ENCODE measurements at regions not wholly inside any gene's neighbourhood (a gene's known extent, or its start where the extent isn't known, plus 50 kb on each side); places are given as distances from the start of the nearest gene placed in this dataset.
"Not testable (repeated sequence)": the region's sequence is repeated elsewhere in the genome, so short reads cannot be mapped to it uniquely, and the experiment has no call there.

DNA sequence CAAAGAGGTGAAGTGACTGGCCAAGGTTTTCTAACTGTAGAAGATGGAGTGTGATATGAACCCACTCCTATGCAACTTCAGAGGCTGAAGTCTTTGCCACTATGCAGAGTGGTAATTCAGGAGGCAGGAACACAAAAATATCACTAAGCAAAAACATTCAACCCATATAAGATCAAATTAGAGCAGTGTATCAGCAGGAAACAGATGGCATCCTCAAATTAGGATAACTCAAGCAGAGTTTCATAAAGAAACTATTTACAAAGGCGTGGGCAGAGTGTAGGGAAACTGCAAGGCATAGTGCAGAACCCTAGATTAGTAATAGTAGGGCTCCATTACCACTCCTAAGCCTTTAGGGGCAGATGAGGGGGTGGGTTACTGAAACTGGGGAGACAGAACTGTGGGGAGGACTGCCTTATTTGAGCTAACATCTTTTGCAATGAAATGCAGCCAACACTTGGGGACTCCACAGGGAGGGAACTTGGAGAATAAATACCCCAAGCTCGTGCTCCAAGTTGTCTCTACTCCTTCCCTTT lies 72.2 kb downstream of the PTTG1 start:
- Histone ChIP-seq H3K36me3 (ENCODE audit: low read depth) (no peaks in the 10 kb centered on the region), H3K9me3 (ENCODE audit: severe bottlenecking) (no peaks in the 10 kb centered on the region), H3K4me3 (ENCODE audit: severe bottlenecking) (no peak overlapping the region), H3K27me3 (ENCODE audit: insufficient read depth, poor library complexity, severe bottlenecking) (no peaks in the 10 kb centered on the region), H3K27ac (ENCODE audit: poor library complexity, severe bottlenecking) (no peak overlapping the region), H3K4me1 (ENCODE audit: insufficient read depth, poor library complexity, severe bottlenecking) (peaks cover 7% of the 10 kb centered on the region)
- no peak for DNase-seq (ENCODE audit: low spot score)
- ATAC-seq (ENCODE audit: low read depth): no peak
- TF ChIP-seq, protein P1, sequence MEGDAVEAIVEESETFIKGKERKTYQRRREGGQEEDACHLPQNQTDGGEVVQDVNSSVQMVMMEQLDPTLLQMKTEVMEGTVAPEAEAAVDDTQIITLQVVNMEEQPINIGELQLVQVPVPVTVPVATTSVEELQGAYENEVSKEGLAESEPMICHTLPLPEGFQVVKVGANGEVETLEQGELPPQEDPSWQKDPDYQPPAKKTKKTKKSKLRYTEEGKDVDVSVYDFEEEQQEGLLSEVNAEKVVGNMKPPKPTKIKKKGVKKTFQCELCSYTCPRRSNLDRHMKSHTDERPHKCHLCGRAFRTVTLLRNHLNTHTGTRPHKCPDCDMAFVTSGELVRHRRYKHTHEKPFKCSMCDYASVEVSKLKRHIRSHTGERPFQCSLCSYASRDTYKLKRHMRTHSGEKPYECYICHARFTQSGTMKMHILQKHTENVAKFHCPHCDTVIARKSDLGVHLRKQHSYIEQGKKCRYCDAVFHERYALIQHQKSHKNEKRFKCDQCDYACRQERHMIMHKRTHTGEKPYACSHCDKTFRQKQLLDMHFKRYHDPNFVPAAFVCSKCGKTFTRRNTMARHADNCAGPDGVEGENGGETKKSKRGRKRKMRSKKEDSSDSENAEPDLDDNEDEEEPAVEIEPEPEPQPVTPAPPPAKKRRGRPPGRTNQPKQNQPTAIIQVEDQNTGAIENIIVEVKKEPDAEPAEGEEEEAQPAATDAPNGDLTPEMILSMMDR (IDR thresholded peaks at IDR 0.05; ENCODE audit: poor library complexity, severe bottlenecking): no peak

DNA sequence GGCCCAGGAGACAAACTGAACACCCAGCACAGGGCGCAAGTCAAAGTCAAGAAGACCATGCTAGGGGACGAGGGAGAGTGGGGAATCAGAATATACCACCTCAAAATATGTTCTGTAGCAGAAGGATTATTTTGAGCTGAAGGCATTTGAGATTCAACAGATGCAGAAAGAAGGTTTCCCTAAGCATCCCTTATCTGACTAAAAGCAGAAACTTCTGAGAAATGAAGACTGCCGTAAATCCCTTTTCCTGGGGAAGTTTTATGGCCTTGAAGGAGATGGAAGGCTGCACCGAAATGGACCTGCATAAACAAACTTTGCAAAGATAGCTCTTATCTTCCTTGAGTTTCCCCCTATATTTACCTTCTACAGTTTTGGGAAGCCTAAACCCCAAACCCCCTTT lies 72.8 kb downstream of the PTTG1 start:
- Histone ChIP-seq H3K4me1 (ENCODE audit: insufficient read depth, poor library complexity, severe bottlenecking) (peaks cover 7% of the 10 kb centered on the region), H3K27ac (ENCODE audit: poor library complexity, severe bottlenecking) (no peak overlapping the region), H3K27me3 (ENCODE audit: insufficient read depth, poor library complexity, severe bottlenecking) (no peaks in the 10 kb centered on the region), H3K36me3 (ENCODE audit: low read depth) (no peaks in the 10 kb centered on the region), H3K4me3 (ENCODE audit: severe bottlenecking) (no peak overlapping the region), H3K9me3 (ENCODE audit: severe bottlenecking) (no peaks in the 10 kb centered on the region)
- TF ChIP-seq, protein P1 (IDR thresholded peaks at IDR 0.05; ENCODE audit: poor library complexity, severe bottlenecking): no peak
- no peak for ATAC-seq (ENCODE audit: low read depth)
- DNase-seq (ENCODE audit: low spot score): no peak

DNA sequence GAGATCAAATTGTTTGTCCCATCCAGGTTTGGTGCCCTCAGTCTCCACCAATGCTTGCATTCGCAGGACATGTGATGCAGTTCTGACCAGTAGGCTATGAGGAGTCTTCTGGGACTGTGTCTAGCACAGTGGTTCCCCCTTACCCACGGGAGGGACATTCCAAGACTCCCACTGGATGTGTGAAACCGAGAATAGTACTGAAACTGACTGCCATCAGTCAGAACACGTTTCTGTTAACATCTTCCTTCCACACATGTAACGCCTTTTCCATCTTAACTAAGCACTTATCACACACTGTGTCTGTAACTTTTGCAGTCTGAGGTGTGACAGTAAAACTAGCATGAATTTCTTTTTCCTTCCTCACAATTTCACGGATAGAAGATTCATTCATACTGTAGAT lies 74.7 kb downstream of the PTTG1 start:
- TF ChIP-seq, protein P1 (IDR thresholded peaks at IDR 0.05; ENCODE audit: poor library complexity, severe bottlenecking): no peak
- ATAC-seq (ENCODE audit: low read depth) (no peak), DNase-seq (ENCODE audit: low spot score) (no peak)
- no peaks in the 10 kb centered on the region for H3K36me3 ChIP-seq (ENCODE audit: low read depth)
- H3K27ac ChIP-seq (ENCODE audit: poor library complexity, severe bottlenecking): no peak overlapping the region
- peaks cover 7% of the 10 kb centered on the region for H3K4me1 ChIP-seq (ENCODE audit: insufficient read depth, poor library complexity, severe bottlenecking)
- no peaks in the 10 kb centered on the region for H3K9me3 ChIP-seq (ENCODE audit: severe bottlenecking)
- no peaks in the 10 kb centered on the region for H3K27me3 ChIP-seq (ENCODE audit: insufficient read depth, poor library complexity, severe bottlenecking)
- no peak overlapping the region for H3K4me3 ChIP-seq (ENCODE audit: severe bottlenecking)

DNA sequence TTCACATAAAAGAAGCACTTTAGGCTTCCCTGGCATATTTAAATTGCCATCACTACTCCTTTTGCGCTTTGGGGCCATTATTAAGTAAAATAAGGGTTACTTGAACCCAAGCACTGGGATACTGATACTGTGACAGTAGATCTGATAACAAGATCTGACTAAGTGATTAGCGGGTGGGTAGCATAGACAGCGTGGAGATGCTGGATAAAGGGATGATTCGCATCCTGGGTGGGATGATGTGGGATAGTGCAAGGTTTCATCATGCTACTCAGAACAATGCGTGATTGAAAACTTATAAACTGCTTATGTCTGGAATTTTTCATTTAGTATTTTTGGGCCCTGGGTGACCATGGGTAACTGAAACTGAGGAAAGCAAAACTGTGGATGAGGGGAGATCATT lies 75.1 kb downstream of the PTTG1 start:
- DNase-seq (ENCODE audit: low spot score): no peak
- peak; percentile 58; the same call in 1 of the 3 replicates for ATAC-seq (ENCODE audit: low read depth)

DNA sequence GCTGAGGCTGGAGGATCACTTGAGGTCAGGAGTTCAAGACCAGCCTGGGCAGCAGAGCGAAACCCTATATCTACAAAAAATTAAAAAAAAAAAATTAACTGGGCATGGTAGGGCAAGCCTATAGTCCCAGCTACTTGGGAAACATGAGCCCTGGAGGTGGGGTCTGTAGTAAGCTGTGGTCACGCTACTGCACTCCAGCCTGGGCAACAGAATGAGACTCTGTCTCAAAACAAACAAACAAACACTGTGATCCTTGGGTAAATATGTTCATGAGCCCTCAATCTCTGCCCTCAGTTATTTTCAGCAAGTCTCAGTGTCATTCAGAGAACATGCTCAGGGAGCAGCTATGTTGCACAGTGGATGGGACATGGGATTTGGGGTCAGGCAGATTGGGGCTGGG lies 76.2 kb downstream of the PTTG1 start:
- DNase-seq (ENCODE audit: low spot score) (no peak), ATAC-seq (ENCODE audit: low read depth) (no peak)
- TF ChIP-seq, protein P1 (IDR thresholded peaks at IDR 0.05; ENCODE audit: poor library complexity, severe bottlenecking): no peak
- H3K4me3 ChIP-seq (ENCODE audit: severe bottlenecking): no peak overlapping the region
- H3K4me1 ChIP-seq (ENCODE audit: insufficient read depth, poor library complexity, severe bottlenecking): peaks cover 7% of the 10 kb centered on the region
- H3K27ac ChIP-seq (ENCODE audit: poor library complexity, severe bottlenecking): no peak overlapping the region
- no peaks in the 10 kb centered on the region for H3K9me3 ChIP-seq (ENCODE audit: severe bottlenecking)
- no peaks in the 10 kb centered on the region for H3K27me3 ChIP-seq (ENCODE audit: insufficient read depth, poor library complexity, severe bottlenecking)
- H3K36me3 ChIP-seq (ENCODE audit: low read depth): no peaks in the 10 kb centered on the region

More for the DNA sequence above, 75.1 kb downstream of the PTTG1 start:
- H3K36me3 ChIP-seq (ENCODE audit: low read depth): no peaks in the 10 kb centered on the region
- no peaks in the 10 kb centered on the region for H3K27me3 ChIP-seq (ENCODE audit: insufficient read depth, poor library complexity, severe bottlenecking)
- H3K27ac ChIP-seq (ENCODE audit: poor library complexity, severe bottlenecking): no peak overlapping the region
- H3K4me1 ChIP-seq (ENCODE audit: insufficient read depth, poor library complexity, severe bottlenecking): peaks cover 7% of the 10 kb centered on the region
- H3K9me3 ChIP-seq (ENCODE audit: severe bottlenecking): no peaks in the 10 kb centered on the region
- TF ChIP-seq, protein P1 (IDR thresholded peaks at IDR 0.05; ENCODE audit: poor library complexity, severe bottlenecking): no peak
- H3K4me3 ChIP-seq (ENCODE audit: severe bottlenecking): no peak overlapping the region

DNA sequence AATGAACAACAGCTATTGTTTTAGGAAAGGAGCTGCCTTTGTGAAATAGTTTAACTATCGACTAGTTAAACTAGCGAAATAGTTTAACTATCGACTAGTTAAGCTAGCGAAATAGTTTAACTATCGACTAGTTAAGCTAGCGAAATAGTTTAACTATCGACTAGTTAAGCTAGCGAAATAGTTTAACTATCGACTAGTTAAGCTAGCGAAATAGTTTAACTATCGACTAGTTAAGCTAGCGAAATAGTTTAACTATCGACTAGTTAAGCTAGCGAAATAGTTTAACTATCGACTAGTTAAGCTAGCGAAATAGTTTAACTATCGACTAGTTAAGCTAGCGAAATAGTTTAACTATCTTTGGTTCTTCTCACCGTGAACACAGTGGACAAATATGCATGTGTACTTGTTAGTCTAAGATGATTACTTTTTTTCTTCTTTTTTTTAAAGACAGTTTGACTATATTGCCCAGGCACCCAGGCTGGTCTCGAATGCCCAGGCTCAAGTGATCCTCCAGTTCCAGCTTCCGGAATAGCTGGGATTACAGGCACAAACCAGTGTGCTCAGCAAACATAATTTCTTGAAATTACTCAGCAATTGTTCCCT lies 76.9 kb downstream of the PTTG1 start:
- H3K9me3 ChIP-seq (ENCODE audit: severe bottlenecking); H3K27me3 ChIP-seq (ENCODE audit: insufficient read depth, poor library complexity, severe bottlenecking); H3K4me1 ChIP-seq (ENCODE audit: insufficient read depth, poor library complexity, severe bottlenecking); ATAC-seq (ENCODE audit: low read depth); H3K36me3 ChIP-seq (ENCODE audit: low read depth); H3K27ac ChIP-seq (ENCODE audit: poor library complexity, severe bottlenecking); H3K4me3 ChIP-seq (ENCODE audit: severe bottlenecking); DNase-seq (ENCODE audit: low spot score): not testable (repeated sequence)

Data from RWPE2 (cell line).